Hematopoietic multipotent progenitor cell treated with erythropoietin and hydrocortisone succinate and interleukin-3 and kit ligand, for 8 days (in vitro differentiated cells): ENCODE measurements at regions not wholly inside any gene's neighbourhood (a gene's known extent, or its start where the extent isn't known, plus 50 kb on each side); places are given as distances from the start of the nearest gene placed in this dataset.

Experiments used
- DNase-seq: peaks from one replicate; pipeline ENCODE4 v3.0.0-alpha.2; 2015

DNA sequence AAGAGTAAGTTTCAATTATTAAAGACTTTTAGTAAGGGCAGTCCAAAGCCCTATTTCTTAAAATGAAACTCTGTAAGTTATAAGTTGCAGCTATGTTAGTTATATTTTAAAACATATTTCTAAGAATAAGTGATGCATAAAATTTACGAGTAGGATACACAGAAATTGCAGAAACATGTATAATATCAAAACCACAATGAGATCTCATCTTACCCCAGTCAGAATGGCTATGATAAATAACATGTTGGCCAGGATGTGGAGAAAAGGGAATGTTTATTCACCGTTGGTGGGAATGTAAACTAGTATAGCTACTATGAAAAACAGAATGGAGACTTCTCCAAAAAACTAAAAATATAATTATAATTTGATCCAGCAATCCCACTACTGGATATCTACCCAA, 201.2 kb downstream of the CBLN2 start:
- DNase-seq = no peak

DNA sequence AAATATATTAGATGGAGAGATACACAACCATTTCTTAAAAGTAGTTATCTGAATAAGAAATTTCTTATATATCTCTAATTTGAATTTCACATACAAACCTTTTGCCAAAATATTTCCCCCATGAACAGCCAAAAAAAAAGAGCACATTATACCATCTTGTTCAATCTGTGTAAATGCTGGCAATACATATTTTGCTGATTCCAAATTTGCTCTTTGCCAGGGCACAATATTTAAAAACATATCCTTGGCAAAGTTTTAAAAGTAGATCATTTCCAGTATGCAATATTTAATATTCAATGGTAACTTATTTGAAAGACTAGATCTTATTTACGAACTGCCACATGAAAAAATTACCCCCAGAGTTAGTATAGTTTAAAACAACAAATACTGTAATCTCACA, 204.2 kb downstream of the CBLN2 start:
- DNase-seq = no peak

DNA sequence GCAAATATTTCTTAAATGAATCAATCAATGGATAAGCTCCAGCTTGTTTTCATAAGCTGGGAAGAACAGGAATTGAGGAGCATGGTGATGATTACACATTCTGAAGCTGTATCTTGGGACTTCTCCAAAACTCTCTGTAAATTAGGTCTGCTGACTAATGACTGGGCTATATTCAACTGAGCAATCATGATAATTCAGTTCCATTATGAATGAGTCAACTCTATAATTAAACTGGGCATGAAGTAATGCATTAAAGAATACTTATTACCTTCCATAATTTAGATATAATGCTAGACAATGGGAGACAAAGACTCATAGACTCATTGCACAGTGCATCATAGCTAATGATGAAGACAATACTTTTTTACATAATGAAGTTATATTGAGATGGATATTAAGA, 207.4 kb downstream of the CBLN2 start:
- no peak for DNase-seq

DNA sequence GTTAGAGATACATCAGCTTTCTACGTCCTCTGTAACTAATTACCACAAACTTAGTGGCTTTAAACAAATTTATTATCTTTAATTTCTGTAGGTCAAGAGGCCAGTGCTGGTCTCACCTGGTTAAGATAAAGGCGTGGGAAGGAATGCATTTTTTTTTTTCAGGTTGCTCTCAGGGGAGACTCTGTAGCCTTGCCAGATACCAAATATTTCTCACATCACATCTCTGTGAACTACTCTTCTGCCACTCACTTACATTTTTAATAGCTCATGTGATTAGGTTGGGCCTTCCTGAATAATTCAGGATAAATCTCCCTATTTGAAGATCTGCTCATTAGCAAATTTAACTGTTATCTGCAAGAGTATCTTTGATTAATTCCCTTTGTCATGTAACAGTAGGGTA, 214.6 kb downstream of the CBLN2 start:
- no peak for DNase-seq

DNA sequence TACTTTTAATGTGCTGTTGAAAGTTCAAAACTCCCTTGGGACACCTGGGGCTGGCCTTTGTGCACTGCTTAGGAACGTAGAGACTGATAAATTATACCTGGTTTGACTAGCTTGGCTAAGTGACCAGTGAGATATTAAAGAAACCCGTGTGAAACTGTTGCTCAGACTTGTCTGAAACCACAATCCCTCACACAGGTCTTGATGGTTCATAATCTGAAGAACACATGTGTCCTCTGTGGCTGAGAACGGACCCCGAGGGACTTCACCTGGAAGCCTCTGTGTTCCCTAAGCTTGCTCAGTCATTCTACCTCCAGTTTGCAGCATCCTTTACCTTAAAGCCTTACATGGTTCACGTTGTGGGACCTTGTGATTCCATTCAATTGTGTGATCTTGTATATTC, 218.8 kb downstream of the CBLN2 start:
- no peak for DNase-seq

DNA sequence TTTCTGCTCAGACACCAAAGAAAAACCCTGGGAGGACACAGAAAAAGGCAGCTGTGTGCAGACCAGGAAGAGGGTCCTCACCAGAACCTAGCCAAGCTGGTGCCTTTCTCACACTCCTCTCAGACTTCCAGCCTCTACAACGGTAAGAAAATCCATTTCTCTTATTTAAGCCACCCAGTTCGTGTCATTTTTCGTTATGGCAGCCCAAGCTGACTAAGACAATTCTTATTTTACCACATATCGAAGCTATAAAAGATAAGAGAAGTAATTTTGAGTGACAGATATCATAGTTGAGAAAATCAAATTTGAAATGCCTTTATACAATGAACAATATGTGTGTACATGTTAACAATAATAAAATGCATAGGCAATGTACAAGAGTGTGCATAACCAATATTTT, 219.5 kb downstream of the CBLN2 start:
- DNase-seq = no peak

DNA sequence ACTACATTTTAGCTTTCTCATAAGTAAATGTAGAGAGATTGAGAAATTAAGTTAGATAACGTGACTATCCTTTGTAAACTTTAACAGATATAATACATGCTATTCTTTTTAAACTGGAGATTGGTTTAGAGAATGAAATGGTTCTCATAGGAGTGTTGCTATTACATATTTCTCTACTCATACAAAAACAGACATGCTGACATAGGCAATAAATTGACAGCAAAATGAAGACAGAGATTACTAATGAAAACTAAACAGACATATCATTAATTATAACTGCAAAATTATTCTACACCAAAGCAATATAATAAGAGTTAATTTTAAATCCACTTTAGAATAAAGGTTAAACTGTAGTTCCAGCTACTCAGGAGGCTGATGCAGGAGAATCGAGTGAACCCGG, 227.6 kb downstream of the CBLN2 start:
- no peak for DNase-seq

DNA sequence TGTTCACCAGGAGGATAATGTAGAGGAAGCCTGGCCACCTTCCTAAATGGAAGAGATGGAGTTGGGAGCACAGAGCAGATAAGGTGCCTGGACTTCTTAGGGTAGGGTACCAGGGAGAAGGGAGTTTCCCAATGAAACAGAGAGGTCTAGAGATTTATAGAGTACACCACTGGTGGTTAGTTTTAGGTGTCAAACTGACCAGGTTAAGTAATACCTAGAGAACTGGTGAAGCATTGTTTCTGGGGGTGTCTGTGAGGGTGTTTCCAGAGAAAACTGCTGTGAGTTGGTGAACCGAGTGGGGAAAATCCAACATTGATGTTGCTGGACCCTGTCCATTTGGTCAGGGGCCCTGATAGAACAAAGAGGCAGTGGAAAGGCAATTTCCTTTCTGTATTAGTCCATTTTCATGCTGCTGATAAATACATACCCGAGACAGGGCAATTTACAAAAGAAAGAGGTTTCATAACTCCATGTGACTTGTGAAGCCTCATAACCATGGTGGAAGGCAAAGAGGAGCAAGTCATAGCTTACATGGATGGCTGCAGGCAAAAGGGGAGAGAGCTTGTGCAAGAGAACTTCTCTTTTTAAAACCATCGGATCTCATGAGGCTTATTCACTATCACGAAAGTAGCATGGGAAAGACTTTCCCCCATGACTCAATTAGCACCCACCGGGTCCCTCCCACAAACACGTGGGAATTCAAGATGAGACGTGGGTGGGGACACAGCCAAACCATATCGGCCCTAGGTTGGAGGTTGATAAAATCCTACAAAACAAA, 260.8 kb downstream of the CBLN2 start:
- DNase-seq = no peak

DNA sequence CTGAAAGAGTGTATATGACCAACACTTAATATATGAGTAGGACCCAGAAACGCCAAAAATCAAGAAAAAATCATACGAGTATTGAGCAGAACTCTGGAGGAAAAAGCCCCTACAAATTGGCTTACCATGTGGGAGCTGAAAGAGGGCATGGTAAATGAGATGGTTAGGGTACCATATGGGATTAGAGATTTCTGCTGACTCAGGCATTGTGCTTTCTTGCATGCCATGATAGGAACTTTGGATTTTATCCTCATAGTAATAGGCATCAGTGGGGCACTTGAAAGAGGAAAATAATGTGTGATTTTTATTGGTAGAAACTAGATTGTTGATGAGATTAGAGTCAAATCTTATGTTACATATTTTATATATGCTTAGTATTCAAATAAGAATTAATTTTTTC, 271.1 kb downstream of the CBLN2 start:
- no peak for DNase-seq

DNA sequence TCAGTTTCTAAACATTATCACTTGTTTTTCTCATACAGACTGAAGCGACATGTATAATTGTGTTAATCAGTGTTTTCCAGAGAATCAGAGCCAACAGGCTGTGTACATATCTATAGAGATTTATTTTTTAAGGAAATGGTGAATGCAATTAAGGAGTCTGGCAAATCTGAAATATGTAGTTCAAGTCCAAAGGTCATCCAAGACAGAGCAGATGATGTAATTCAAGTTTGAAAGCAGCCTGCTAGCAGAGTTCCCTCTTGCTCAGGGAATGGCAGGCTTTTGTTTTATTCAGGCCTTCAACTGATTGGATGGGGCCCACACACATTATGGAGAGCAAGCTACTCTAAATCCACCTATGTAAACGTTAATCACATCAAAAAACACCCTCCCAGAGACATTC, 282.6 kb downstream of the CBLN2 start:
- DNase-seq = no peak

DNA sequence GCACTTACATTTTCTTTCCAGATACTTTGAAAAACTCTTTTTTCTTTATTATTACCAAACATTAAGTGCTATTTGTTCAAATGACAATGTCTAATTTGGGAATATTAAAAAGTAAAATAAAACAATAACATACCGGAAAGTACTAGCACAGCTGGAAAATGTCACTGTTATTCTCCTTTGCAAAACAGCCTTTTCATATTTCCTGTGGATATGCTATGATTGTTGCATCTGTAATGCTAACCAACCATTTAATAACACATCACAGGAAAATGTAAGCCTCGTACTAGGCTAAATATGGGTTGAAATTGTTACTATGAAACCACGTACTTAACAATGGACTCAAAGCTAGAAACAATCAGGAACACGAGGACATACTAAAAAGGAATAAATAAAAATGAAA, 298.1 kb downstream of the CBLN2 start:
- no peak for DNase-seq

DNA sequence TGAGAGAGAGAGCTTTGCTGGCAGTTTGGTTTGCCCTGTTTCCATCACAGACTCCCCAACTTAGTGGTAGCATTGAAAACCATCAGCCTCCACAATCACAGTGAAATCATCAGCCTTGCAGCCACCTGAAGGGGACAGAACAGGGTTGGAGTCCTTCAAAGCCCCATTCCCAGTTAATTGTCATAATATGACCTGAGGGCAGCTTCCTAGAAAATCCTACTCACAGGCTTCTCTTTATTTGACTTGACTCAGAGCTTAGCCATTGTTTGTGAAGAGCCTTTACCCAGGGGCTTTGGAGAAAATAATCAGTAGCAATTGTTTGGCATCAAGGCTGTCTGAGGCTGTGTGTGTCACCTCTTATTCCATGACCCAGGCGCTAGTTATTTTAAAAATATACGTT, 308.7 kb downstream of the CBLN2 start:
- DNase-seq = no peak

DNA sequence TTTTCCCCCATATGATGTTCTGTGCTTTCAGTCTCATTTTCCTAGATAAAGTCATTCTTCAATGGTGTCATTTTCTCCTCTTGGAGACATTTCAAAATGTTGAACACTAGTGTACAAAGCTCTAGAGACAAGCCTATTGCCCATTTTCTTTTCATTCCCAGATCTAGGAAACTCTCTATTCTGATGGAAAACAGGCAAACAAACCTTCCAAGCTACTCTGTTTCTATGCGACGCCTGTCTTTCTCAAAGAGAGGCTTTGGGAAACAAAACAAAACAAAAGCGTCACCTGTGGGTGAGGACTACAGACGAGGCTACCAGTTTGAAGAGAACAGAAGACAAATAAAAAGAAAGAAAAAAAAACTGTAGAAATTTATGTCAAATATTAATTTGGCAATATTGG, 311.0 kb downstream of the CBLN2 start:
- no peak for DNase-seq

DNA sequence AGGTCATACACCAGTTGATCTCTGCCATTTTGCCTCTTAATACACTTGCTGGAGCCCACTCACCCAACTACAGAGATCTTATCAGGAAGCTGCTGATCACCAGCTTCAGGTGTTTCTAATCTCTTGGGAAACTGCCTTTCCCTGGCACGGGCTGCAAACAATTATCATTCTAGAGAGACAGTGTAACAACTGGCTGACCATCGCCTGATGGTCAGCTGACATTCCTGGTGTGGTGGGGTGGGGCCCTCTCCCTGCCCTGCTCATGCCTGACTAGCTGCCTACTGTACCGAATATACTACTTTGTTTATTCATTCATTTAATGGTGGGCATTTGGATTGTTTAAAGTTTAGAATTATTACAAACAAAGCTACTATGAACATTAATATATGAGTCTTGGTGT, 311.5 kb downstream of the CBLN2 start:
- no peak for DNase-seq

DNA sequence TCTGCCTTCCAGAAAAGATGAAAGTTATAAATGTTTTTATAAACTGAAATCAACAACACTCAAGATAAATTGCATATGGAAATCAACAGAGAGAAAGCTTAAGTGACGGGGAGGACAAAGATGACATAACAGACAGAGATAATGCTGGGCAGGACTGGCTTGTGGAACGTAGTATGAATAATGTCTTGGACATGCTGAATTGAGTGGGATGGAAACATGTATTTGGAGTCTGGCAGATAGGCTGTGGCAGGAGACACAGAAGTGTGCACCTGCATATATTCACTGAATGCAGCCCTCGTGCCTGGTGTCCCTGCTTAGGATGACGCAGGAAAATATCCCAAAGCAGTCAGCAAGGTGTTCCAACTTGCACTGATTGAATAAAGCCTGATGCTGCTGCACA, 318.2 kb downstream of the CBLN2 start:
- no peak for DNase-seq

DNA sequence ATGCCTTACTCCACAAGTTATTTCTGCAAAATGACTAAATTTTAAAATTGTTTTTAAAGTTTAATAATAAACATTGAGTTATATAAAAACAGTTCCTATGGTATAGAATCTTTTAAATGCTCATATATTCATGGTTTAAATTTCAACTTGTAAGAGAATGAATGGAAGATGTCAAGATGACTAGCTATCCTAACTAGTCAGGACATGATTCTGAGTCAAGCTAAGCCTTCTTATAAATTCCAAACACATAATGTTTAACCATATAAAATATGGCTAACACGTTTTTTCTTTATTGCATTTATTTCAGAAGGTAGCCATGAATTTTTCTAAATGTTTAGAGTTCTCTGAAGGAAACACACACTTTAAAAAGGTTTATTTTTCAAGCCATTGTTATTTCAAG, 320.4 kb downstream of the CBLN2 start:
- DNase-seq = no peak

DNA sequence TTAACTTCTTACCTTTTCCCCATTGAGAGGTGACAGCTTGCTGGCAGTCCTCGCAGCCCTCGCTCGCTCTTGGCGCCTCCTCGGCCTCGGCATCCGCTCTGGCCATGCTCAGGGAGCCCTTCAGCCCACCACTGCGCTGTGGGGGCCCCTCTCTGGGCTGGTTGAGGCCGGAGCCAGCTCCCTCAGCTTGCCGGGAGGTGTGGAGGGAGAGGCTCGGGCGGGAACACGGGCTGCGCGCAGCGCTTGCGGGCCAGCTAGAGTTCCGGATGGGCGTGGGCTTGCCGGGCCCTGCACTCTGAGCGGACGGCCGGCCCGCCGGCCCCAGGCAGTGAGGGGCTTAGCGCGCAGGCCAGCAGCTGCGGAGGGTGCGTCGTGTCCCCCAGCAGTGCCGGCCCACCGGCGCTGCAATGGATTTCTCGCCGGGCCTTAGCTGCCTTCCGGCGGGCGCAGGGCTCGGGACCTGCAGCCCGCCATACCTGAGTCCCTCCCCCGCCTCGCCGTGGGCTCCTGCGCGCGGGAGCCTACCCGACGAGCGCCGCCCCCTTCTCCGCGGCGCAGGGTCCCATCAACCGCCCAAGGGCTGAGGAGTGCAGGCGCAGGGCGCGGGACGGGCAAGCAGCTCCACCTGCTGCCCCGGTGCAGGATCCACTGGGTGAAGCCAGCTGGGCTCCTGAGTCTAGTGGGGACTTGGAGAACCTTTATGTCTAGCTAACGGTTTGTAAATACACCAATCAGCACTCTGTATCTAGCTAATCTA, 335.0 kb downstream of the CBLN2 start:
- DNase-seq = no peak

DNA sequence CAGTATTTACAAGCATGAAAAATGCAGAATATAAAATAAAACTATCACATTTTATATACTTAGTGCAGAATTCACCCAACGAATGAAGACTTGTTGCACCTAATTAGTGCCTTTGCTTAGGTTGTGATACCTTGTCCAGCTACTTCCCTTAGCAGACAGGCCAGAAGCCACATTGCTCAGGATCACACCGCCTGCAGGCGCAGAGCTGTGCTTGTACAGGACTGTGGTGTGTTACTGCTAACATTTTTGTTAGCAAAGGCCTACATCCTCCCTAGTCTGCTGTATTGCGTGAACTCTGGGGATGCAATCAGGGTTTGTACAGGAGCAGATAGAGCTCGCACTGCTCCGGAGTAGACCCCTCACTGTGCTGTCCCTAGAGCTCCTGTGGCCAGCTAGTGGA, 336.9 kb downstream of the CBLN2 start:
- no peak for DNase-seq

DNA sequence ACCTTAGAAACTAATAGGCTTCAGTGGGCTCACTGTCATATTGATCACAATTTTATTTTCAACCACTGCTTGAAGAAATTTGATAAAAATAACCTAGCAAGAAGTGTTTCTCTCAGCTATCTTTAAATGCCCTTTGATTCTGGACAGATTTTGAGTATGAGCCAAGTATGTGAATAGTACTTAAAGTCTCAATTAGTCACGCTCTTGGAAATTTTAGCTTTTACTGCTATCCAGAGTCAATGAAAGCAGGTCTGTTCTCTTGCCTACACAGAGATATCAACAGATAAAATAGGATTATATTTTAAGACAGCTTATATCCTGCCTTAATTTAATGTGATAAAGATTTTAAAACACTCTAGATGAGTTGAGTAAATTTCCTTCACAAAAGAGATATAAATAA, 337.3 kb downstream of the CBLN2 start:
- no peak for DNase-seq

DNA sequence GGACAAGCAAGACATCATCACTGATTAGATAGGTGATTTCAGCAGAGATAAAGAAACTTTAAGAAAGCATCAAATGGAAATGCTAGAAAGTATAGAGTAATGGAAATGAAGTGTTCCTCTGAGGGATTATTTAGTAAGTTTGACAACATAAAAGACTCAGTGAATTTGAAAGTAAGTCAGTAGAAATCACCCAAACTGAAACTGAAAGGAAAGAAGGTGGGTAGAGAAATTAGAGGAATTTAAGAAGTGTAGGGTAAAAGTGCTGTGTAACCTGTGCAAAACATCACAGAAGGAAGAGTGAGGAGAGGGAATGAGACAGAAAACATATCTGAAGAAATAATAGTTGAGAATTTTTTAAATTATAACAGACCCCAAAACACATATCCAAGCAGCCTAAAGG, 343.1 kb downstream of the CBLN2 start:
- DNase-seq = no peak

DNA sequence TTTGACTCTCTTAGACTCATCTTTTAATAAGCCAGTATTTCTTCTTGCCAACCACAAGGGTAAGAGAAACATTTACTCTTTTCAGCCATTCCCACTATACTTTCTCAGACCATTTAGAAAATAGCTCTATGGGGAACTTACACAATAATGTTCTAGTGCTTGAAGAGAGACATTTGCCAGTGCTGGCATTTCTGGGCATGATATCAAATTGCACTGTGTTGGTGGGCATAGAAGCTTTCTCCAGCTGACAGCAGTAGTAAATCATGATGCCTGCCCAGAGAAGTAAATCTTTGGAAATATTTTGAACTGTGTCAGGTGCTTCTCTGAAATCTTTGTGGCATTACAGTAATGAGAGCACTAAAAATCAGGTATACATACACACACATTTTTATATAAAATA, 346.6 kb downstream of the CBLN2 start:
- no peak for DNase-seq

DNA sequence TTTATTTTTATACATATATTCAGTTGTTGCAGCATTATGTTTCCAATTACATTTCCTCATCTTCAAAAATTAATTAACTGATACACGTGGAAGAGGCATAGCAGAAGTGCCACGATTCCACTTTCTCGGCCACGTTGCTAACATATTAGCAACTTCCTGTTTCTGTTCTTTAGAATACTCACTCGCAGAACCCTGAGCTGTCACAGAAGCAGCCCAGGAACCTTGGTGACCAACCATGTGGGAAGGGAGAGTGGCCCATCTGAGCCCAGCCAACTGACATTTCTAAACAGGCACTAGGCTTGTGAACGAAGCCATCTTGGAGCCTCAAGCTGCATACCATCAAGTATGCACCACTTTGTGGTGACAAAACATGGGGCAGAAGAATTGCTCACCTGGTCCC, 350.1 kb downstream of the CBLN2 start:
- DNase-seq = no peak

DNA sequence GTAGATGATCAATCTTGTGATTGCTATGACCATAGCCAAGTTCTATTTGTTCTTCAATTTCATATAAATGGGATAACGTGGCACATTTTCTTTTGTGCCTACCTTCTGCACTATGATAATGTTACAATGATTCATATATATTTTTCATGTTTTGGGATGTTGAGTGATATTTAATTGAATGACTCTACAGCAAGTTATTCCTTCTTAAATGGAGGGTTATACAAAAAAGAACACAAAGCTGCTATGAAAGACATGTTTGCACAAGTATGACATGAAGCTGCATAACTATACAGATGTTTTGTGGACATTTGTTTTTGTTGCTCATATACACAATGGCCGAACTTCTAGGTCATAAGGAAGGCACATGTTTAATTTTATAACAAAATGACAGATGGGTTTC, 356.2 kb downstream of the CBLN2 start:
- no peak for DNase-seq

DNA sequence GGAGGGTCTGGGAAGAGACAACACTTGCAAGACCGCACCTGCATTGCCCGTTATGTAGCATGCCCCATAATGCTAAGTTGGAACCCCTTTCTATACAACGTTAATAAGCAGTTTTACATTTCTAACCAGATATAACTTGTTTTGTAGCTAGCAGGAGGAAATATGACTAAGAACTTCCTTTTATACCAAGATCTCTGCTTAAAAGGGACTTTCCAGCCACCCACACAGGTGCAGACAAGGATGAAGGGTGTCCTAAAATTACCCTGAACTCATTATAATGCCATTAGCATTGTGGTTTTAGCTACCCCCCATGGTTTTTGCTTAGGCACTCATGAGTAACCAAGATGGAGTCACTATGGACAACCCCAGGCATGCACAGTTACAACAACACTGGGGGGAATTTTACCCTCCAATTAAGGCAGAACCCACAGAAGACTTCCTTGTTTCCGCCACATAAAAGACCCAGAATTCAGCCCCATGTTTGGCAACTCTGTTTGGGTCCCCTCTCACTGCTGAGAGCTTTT, 362.8 kb downstream of the CBLN2 start:
- DNase-seq = no peak

DNA sequence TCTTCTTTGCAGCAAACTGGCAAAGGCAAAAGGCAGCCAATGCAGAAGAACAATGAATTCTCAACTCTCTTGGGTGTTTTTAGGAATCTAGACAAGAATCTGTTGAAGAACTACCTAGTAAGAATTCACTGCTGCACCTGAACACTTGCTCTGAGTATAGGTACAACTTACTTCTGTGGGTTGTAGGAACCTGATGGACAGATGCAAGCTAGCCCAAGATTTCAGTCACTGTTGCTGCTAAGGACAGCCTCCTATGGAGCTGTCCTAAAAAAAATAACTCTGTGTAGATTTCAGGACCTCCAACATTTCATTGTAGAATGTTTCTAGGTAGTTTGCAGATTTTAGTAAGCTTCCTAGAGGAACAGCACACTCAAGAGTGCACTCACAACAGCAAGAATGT, 363.5 kb downstream of the CBLN2 start:
- no peak for DNase-seq
